Renal cortical epithelial cell (primary cell): ENCODE measurements at regions not wholly inside any gene's neighbourhood (a gene's known extent, or its start where the extent isn't known, plus 50 kb on each side); places are given as distances from the start of the nearest gene placed in this dataset.
"Not testable (repeated sequence)": the region's sequence is repeated elsewhere in the genome, so short reads cannot be mapped to it uniquely, and the experiment has no call there.

ENCODE experiments used
- DNase-seq: peaks from one replicate; pipeline ENCODE4 v3.0.0-alpha.2; 2011; ENCODE audit warnings: low read depth

DNA sequence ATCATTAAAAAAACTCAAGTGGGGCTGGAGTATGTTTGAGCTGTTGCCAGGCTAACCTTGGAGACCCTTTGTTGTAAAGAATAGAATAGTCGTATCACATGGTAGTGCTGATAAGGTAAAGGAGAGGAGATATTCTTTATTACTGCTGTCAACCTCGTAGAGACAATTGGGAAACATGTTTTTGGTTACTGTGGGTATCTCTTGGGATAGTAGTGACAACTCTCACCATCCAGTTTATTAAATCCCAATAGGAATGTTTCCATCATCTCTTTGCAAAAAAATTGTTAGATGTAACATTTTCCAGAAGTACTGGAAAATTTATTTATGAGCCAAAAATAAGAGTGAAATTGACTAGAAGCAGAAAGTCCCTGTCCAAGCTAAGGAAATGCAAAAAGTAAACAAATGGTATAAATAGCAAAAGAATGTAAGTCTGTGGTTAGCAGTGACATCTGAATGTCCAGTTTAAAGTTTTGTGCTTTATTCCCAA lies 829.3 kb upstream of the CITED2 start:
- DNase-seq = no peak

DNA sequence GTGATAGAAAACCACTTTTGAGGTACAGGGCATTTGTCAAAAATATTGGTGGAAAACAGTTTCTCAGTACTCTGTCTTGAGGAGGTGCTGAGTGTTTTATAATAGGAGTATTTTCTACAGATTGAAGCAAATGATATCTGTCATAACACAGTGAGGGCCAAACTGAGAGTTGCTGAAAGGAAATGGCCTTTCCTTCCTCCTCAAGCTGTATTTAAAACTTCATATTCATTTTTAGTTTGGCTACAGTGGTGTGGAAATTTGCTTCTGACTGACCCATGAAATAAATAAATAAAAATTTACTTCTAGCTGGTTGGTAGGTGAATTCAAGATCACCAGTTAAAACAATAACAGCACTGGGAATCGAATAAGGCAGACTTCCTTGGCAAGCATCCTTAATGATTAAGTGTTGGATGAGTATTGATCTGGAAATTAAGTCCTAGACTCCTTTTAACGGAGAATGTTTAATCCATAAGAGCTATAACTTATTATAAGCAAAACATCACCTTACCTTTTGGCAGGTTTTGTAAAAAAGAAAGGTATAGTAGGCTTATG lies 828.6 kb upstream of the CITED2 start:
- no peak for DNase-seq

DNA sequence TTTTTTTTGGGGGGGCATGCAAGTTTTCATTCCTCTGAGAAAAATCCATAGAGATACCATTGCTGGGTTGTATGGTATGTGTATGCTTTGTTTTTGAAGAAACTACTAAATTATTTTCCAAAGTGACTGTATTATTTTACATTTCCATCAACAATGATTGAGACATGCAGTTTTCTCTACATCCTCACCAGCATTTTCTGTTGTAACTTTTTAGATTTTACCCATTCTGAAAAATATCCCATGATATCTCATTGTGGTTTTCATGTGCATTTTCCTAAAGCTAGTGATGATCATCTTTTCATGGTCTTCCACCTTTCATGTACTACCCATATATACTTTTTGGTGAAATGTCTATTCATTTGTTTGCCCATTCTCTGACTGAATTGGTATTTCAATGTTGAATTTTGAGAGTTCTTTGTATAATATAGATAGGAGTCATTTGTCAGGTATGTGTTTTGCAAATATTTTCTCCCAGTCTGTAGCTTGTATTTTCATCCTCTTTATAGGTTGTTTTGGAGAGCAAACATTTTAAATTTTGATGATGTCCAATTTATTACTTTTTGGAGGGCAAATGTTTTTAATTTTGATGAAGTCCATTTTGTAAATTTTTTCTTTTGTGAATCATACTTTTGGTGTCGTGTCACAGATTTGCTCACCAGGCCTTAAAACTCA lies 827.5 kb upstream of the CITED2 start:
- DNase-seq = no peak

DNA sequence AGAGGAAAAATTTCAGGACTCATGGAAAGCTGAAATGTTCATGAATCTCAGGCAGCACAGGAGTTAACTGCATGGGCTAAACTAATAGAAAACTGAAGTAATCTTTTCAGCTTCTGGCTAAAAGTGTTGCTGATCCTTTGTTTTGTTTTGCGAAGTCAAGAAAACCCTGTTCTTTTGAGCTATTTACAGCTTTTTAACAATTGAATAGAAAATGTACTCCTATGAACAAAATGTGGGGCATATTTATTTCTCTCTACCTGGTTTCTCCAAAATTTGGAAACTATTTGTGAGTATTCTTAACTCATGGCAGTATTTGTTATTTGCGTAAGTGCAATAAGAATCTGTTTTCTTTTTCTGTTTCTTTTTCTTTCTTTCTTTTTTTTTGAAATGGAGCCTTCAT lies 818.8 kb upstream of the CITED2 start:
- DNase-seq = peak; percentile 13

DNA sequence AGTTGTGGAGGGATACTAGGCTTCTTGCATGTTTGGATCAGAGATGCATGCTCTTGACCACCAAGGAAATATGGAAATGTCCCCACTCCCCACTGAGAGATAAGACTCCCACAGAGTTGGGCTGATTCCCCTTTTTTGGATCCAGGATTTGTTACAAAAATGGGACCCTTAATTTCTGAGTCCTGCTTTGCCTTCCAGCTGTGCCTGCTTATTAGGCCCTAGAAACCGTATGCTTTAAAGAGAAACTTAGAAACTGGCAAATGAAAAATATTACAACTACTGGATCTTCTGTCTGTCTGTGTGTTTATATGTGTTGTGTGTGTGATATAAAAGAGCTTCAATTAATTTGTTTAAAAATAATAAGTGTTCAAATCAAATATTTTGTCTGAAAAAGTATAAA lies 817.6 kb upstream of the CITED2 start:
- DNase-seq = no peak

DNA sequence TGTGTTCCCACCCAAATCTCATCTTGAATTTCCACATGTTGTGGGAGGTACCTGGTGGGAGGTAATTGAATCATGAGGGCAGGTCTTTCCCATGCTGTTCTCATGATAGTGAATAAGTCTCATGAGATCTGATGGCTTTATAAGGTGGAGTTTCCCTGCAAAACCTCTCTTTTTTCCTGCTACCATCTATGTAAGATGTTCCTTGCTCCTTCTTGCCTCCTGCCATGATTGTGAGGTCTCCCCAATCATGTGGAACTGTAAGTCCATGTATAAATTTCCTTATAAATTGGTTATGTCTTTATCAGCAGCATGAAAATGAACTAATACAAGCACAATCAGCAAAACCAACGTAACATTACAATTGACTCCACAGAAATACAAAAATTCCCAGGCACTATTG lies 814.8 kb upstream of the CITED2 start:
- not testable (repeated sequence) for DNase-seq

DNA sequence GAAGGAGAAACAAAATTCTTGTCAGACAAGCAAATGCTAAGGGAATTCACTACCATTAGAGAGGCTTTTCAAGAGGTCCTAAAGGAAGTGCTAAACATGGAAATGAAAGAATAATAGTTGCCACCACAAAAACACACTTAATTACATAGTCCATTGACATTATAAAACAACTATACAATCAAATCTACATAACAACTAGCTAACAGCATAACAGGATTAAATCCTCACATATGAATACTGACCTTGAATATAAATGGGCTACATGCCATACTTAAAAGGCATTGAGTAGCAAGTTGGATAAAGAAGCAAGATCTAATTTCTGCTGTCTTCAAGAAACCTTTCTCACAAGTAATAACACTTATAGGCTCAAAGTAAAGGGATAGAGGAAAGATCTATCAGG lies 811.5 kb upstream of the CITED2 start:
- DNase-seq = no peak

DNA sequence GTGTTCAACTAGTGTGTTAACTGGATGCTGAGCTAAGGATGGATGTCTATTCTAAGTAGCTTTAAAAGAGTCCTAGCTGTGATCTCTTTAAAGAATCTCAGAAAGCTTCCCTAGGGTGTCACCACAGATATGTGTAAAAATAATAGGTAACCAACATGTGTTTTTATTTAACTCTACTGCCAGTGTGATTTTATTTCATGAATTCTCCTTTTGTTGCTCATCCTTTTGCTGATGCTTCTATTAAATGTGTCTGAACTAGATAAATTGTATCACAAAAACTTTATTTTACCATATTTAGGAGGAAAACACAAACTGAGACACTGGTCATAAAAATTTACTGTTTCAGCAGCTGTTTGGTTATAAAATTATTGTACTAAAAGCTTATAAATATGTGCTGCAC lies 809.4 kb upstream of the CITED2 start:
- DNase-seq = no peak

DNA sequence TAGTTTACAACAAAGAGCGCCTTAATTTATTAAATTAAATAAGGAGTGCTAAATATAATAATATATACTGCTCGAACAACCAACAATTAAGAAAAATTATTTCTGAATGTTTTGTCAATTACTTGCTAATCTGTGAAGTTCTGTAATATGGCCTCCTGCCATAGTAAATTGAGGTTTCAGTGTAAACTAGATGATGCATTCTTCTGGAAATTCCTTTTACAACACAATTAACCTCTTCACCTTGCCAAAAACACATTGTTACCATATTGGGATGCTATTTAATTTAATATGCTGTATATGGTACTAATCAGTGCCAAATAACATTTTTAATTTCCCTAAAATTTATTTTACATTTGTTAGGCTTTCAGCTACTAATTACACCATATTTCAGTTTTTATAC lies 808.4 kb upstream of the CITED2 start:
- DNase-seq = no peak

DNA sequence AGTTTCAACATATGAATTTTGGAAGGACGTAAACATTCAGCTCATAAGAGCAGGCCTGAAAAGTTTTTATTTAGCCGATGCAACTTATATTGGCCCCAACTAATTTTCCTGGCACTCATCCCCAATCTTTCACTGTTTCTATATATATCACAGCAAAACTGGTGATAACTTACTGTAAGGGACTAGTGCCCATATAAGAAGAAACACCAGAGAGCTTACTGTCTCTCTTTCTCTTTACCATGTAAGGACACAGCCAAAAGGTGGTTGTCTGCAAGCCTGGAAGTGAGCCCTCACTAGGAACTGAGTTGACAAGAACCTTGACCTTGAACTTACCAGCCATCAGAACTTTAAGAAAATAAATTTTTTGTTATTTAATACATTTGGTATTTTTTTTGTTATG lies 807.4 kb upstream of the CITED2 start:
- DNase-seq = no peak

DNA sequence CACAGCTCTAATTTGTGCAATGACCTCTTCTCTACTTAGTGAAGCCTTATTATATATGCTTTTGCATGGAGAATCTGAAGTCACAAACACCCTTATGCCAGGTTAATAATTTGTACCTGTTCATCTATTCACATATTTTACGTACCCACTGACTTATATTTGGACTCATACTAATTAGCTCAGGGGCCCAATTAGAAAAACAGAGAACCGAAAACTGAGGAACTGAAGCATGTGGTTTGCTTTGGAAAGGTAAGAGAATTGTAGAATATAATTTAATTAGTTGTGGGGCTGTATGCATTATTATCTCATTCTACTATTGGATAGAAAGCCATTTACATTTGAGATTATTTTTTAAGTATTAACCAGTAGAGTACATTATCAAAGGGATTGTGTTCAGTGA lies 805.9 kb upstream of the CITED2 start:
- DNase-seq = no peak

DNA sequence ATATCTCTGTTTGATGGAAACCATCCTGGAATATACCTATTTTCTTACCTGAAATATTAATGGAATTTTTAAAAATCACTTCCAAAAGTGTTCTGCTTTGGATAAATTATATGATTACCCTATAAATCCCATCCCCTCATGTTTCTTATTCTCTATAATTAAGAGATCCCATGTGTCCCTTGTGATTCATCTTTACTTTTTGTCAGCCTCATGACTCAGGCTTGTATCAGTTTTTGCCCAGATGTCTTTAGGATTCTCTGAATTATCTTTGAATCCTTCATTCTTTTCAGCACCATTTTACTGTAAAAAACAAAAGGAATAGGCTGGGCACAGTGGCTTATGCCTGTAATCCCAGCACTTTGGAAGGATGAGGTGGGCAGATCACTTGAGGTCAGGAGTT lies 804.5 kb upstream of the CITED2 start:
- DNase-seq = no peak

DNA sequence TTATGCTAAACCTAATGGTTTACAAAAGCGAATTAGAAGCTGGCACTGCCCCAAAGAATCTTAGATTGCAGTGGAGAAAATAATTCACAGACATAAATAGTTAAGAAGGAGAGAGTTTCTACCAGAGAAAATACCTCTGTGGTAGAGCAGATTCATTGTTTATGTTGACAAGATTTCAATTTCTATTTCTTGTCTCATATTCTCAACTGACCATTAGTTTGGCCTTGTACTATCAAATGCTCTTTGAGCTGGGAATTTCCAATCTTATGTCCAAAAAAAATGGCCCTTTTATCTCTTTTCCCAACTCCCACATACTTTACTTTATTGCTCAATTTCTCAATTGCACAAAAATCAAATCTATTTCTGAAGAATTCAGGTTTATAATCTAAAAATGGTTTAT lies 804.1 kb upstream of the CITED2 start:
- DNase-seq = no peak

DNA sequence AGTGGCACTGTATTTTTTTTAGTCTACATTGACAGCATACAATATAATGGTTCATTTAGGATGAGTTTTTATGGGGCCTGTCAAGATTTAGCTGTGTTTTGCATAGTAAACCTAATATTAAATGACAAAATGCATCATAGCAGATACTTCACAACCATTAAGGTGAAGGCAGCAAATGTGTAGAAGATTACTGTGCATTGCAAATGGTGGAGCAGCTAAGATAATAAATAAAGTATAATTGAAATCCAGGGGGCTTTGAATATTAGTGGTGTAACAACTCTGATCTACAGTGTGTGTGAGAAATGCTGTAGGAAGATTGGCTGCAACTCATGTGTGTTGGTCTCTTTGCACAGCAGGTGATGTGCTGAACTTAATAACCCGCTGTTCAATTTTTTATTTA lies 801.9 kb upstream of the CITED2 start:
- DNase-seq = no peak

DNA sequence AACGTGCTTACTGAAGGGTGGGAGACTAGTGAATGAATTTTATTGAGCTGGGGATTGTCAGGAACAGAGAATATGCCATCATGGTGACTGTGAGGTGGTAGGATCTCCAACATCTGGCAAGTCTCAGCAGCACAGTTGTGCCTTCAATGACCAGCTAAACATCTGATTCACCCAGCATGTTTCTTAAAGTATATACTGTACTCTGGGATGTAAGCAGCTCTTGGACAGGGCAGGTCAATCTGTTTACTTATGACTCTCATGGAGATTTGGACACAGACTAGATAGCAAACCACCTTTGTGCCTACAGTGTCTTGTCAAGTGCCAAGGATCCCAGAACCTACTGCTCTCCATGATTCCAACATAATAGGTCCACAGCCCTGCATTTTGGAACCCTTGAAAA lies 801.0 kb upstream of the CITED2 start:
- no peak for DNase-seq

DNA sequence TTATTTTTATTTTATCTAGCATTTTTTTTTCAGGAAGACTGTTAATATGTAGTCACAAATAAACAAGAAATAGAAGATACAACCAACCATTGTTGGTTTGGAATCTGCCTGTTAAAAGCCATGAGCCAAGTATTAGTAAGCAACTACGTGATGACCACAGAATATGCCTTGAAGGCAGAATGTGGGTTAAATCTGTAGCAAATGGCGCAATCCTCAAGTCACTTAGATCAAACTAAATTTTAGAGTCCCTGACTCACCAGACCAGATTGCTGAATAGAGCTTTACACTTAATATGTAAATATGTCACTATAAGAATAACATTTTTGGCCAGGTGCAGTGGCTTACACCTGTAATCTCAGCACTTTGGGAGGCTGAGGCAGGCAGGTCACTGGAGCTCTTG lies 800.1 kb upstream of the CITED2 start:
- DNase-seq = peak; percentile 97

DNA sequence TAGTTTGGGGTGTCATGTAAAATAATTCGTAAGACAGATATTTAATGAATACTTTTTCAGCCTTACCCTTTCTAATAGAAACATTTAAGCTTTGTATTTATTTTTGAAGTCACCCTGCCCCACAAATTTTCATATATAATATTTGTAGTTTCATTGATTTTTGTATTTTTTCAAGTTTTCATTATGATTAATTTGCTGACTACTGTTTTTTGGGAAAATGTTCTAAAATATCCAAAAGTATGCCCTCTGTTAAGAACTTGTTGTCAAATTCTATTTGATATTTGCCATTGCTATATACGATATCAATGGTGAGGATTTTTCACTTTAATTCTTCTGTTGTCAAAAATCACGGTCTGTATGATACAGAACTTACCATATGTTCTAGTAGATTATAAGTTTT lies 793.9 kb upstream of the CITED2 start:
- DNase-seq = no peak

DNA sequence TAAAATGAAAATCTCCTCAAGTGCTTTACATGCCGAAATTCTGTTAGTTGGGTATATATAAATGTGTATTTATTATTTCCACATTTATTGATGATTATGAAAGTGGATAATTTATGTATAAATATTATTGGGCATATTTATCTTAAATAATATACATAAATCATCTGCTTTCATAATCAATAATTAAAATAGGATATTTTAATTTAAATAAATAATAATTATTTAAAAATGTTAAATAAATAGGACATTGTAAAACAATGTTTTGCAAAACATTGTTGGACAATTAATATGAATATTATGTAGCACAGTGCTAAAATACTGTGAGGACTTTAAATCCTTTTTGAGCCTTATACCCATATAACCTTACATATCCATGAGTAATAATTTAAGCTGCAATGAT lies 786.5 kb upstream of the CITED2 start:
- DNase-seq = no peak

DNA sequence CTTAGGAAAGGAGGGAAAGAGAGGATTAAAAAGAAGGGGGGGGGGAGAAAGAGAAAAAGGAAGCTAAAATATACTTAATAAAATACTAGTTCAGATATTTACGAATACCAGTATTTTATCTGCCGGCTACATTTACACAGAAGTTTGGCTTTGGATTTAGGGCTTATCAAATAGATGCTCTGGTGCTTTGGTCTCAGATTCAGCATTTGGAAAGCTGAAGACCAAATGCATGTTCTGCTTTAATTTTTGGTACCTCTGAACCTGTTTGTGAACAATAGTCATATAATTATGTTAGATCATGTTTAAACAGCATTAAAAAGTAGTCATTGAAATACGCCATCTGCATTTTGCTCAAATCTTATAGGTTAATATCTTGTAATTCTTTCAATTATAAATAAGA lies 786.0 kb upstream of the CITED2 start:
- DNase-seq = no peak

DNA sequence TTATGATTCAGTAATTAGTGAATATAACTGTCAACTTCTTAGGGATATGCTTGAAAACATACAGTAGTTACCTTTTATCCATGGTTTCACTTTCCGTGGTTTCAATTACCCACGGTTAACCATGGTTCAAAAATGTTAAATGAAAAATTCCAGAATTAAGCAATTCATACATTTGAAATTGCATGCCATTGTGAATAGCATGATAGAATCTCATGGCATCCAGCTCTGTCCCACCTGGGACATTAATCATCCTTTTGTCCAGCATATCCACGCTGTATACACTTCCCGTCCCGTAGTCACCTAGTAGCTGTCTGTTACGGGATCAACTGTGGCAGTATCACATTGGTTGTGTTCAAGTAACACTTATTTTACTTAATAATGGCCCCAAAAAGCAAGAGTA lies 781.7 kb upstream of the CITED2 start:
- no peak for DNase-seq

DNA sequence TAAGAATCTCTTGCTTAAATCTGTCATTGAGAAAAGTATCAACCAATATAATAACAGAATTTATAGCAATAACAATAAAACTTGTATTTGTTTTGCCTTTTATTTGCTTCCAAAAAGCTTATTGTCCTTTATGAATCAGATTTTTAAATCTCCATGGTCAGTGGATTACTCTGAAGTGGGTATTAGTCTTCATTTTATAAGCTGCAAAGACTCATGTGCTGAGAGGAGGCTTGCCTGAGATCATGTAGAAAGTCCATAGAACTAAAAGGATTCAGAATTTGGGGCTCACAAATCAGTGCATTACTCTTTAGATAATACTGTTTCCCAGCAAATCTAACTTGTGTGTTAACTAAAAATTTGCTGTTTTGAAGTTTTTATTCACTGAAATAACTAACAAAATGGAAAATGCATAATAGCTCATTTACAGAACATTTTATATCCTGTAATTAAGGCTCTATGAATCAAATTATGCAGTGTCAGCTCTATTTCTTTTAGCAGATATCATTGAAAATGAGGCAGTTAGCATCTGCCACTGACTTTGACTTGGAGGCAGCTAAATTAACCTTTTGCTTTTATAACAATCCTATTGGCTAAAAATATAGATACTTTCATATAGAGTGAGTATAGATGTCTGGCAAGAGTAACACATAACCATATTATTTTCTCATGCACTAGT lies 781.1 kb upstream of the CITED2 start:
- DNase-seq = no peak

DNA sequence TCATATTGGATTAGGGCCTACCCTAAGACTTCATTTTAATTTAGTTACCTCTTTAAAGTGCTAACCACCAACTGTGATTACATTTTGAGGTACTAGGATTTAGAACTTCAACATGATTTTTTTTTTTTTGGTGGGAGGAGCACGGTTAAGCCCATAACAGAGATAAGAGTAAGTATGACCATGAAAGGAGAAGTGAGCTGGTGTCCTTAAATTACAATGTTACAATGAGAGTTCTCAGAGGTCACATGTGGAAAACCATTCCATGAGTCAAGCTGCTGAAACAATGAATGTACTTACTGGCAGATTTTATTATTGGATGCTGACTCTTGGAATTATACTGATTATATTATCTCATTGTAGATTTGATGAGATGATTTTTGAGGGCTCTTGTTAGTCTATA lies 779.3 kb upstream of the CITED2 start:
- DNase-seq = peak; percentile 16
